ENCODE measurements at regions not wholly inside any gene's neighbourhood (a gene's known extent, or its start where the extent isn't known, plus 50 kb on each side); places are given as distances from the start of the nearest gene placed in this dataset.

DNA sequence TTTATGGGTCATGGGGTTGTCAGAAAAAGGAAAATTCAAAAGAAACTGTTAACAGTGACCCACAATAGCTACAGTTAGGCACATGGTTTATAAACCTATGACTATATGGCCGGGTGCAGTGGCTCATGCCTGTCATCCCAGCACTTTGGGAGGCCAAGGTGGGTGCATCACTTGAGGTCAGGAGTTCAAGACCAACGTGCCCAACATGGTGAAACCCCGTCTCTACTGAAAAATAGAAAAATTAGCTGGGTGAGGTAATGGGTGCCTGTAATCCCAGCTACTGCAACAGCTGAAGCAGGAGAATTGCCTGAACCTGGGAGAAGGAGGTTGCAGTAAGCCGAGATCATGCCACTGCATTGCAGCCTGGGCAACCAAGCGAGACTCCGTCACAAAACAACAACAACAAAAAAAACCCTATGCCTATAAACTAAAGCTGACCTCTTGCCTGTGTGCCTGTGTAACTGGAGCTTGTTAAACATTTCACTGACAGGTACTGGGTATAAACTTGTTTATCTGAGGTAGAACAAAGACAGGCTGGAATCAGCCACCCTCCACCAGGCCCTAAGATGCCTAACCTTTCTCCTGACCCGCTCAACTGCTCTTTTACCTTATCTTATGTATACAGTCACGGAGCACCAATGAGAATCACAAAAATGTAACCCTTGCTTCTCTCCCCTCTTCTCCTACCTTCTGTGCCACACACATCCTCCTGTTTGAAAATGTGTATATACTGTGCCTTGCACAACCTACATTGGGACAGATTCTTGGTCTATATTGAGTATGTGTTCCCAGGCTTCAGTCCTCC lies 62.9 kb upstream of the ATF7IP2 start:
- TF ChIP-seq POLR2A (IDR thresholded peaks at IDR 0.05; ENCODE audit: low read length) (no peak), GATA1 (IDR thresholded peaks at IDR 0.05; ENCODE audit: low read depth, low read length) (no peak)

Measured in erythroblast (primary cell).